HCT116 (cell line): ENCODE measurements at regions not wholly inside any gene's neighbourhood (a gene's known extent, or its start where the extent isn't known, plus 50 kb on each side); places are given as distances from the start of the nearest gene placed in this dataset.
A peak's percentile ranks its signal among the peaks of the same experiment; 100 is the strongest.

Experiments used
- ATAC-seq: fragments of 200-7000 bp; cut with Tn5 transposase; 2 replicates; pipeline ENCODE4 v1.9.1; 2020; ENCODE audit warnings: mild to moderate bottlenecking, moderate library complexity
- BruUV-seq: library from RNA; stranded (reverse); fragments of 400-500 nt; replicated peaks from 2 replicates; lab custom pipeline; 2021; lab: Mats Ljungman, UMichigan
- CTCF ChIA-PET: fragments of 300-600 bp; sonication (Branson Sonifier 250); formaldehyde crosslinking; loops from one replicate; lab custom pipeline; 2021; ENCODE audit warnings: antibody characterized with exemption; lab: Charles Lee
- POLR2A ChIA-PET: fragments of 300-600, 350-600 bp; sonication (Branson Sonifier 250); formaldehyde crosslinking; loops from one replicate; lab custom pipeline; 2021; ENCODE audit warnings: antibody characterized with exemption; lab: Charles Lee
- RAD21 ChIA-PET, 2 experiments: fragments of 300-600 bp; sonication (Branson Sonifier 250); formaldehyde crosslinking; loops; one replicate each; lab custom pipeline; 2023; ENCODE audit warnings: low total read pairs in 2 of 2; ENCODE audit not compliant: uncharacterized antibody in 2 of 2, unreplicated experiment in 2 of 2, low non-redundant PET in 1 of 2; lab: Charles Lee
- DNase-seq: peaks from one replicate; pipeline ENCODE4 v3.0.0-alpha.2; 2010; ENCODE audit warnings: low read depth, low spot score
- H2AFZ ChIP-seq: fragments of 200-600 bp; shearing (Covaris generic), sonication (generic); 2 replicates; pipeline ENCODE4 v1.6.1; 2017; ENCODE audit warnings: low read depth, mixed run types, mixed read lengths, antibody characterized with exemption, low read length; ENCODE audit not compliant: poor library complexity, severe bottlenecking
- H3K27ac ChIP-seq: 2 replicates; pipeline ENCODE4 v1.5.1; 2012; ENCODE audit warnings: low read depth, low read length
- H3K27me3 ChIP-seq: fragments of 200-600 bp; sonication (generic); 2 replicates; pipeline ENCODE4 v1.6.1; 2016; ENCODE audit warnings: mixed run types, low read length, mixed read lengths; ENCODE audit not compliant: insufficient read depth
- H3K36me3 ChIP-seq, 2 experiments: fragments of 200-500 bp in 1 of 2; fragments of 200-600 bp in 1 of 2; sonication (Bioruptor generic) in 1 of 2; sonication (generic) in 1 of 2; 2 replicates each; pipeline versions ENCODE4 v1.5.1 to v1.6.1; 2014 to 2016; ENCODE audit warnings: low read length in 2 of 2, inconsistent platforms in 1 of 2, mixed read lengths in 1 of 2, mixed run types in 1 of 2; ENCODE audit not compliant: insufficient read depth in 2 of 2, control insufficient read depth in 1 of 2
- H3K4me1 ChIP-seq, 2 experiments: fragments of 200-600 bp in 1 of 2; sonication (generic) in 1 of 2; 2 replicates each; pipeline versions ENCODE4 v1.5.1 to v1.6.1; 2012 to 2017; ENCODE audit warnings: low read length in 2 of 2, inconsistent platforms in 1 of 2, mild to moderate bottlenecking in 1 of 2, mixed read lengths in 1 of 2, mixed run types in 1 of 2, moderate library complexity in 1 of 2; ENCODE audit not compliant: insufficient read depth in 2 of 2, control insufficient read depth in 1 of 2
- H3K4me2 ChIP-seq: fragments of 200-600 bp; sonication (generic); 2 replicates; pipeline ENCODE4 v1.6.1; 2017; ENCODE audit warnings: mixed run types, low read length, mixed read lengths
- H3K4me3 ChIP-seq, 2 experiments: fragments of 200-600 bp in 1 of 2; sonication (generic) in 1 of 2; replicated peaks in 1 of 2; 2 replicates each; pipeline ENCODE4 v1.5.1; 2011 to 2016; ENCODE audit warnings: low read length in 2 of 2, control low read depth in 1 of 2, low read depth in 1 of 2, mild to moderate bottlenecking in 1 of 2, mixed read lengths in 1 of 2, mixed run types in 1 of 2
- H3K79me2 ChIP-seq: fragments of 200-600 bp; sonication (generic); 2 replicates; pipeline ENCODE4 v1.6.1; 2017; ENCODE audit warnings: mild to moderate bottlenecking, mixed run types, low read length, moderate library complexity, mixed read lengths; ENCODE audit not compliant: insufficient read depth
- H3K9ac ChIP-seq: fragments of 200-600 bp; sonication (generic); 2 replicates; pipeline ENCODE4 v1.6.1; 2016; ENCODE audit warnings: low read length, mixed read lengths
- H3K9me2 ChIP-seq: fragments of 200-600 bp; sonication (generic), shearing (Covaris generic); 2 replicates; pipeline ENCODE4 v1.6.1; 2017; ENCODE audit warnings: mixed run types, mild to moderate bottlenecking, moderate library complexity; ENCODE audit not compliant: insufficient read depth
- H3K9me3 ChIP-seq, 2 experiments: fragments of 200-500 bp in 1 of 2; fragments of 200-600 bp in 1 of 2; sonication (Bioruptor generic) in 1 of 2; sonication (generic) in 1 of 2; 2 replicates each; pipeline ENCODE4 v1.6.1; 2014 to 2017; ENCODE audit warnings: low read length in 2 of 2, mixed read lengths in 2 of 2, inconsistent platforms in 1 of 2, low read depth in 1 of 2, mild to moderate bottlenecking in 1 of 2, mixed run types in 1 of 2, moderate library complexity in 1 of 2; ENCODE audit not compliant: control insufficient read depth in 1 of 2, insufficient read depth in 1 of 2
- H4K20me1 ChIP-seq: fragments of 200-600 bp; sonication (generic), shearing (Covaris generic); 2 replicates; pipeline ENCODE4 v1.6.1; 2017; ENCODE audit warnings: mixed run types, mild to moderate bottlenecking, moderate library complexity; ENCODE audit not compliant: insufficient read depth
- ATF3 ChIP-seq: IDR thresholded peaks from 2 replicates; pipeline ENCODE4 v1.6.1; 2012
- CEBPB ChIP-seq: IDR thresholded peaks from 2 replicates; pipeline ENCODE4 v1.6.1; 2012; ENCODE audit warnings: low read depth
- CTCF ChIP-seq, 3 experiments: fragments of 200-600 bp in 1 of 3; sonication (generic) in 1 of 3; IDR thresholded peaks in 2 of 3; conservative IDR thresholded peaks in 1 of 3; 2 replicates each; pipeline ENCODE4 v1.5.1; 2012 to 2017; ENCODE audit warnings: low read depth in 2 of 3, low read length in 2 of 3, antibody characterized with exemption in 1 of 3, borderline replicate concordance in 1 of 3, control low read depth in 1 of 3, mild to moderate bottlenecking in 1 of 3, mixed read lengths in 1 of 3, mixed run types in 1 of 3, moderate library complexity in 1 of 3; ENCODE audit not compliant: insufficient read depth in 1 of 3
- ELF1 ChIP-seq: IDR thresholded peaks from 2 replicates; pipeline ENCODE4 v1.6.1; 2012; ENCODE audit warnings: low read depth, borderline replicate concordance
- JUND ChIP-seq: IDR thresholded peaks from 2 replicates; pipeline ENCODE4 v1.6.1; 2012
- MAX ChIP-seq: IDR thresholded peaks from 2 replicates; pipeline ENCODE4 v1.6.1; 2012
- POLR2A ChIP-seq: IDR thresholded peaks from 2 replicates; pipeline ENCODE4 v1.7.0; 2011; ENCODE audit warnings: borderline replicate concordance; ENCODE audit not compliant: insufficient read depth, insufficient read length; ENCODE audit errors: extremely low read depth
- RAD21 ChIP-seq: IDR thresholded peaks from 2 replicates; pipeline ENCODE4 v1.6.1; 2012; ENCODE audit warnings: low read depth, mild to moderate bottlenecking
- SIN3A ChIP-seq: IDR thresholded peaks from 2 replicates; pipeline ENCODE4 v1.6.1; 2012; ENCODE audit warnings: low read depth
- SRF ChIP-seq: IDR thresholded peaks from 2 replicates; pipeline ENCODE4 v1.6.1; 2012; ENCODE audit warnings: low read depth
- TCF7L2 ChIP-seq: IDR thresholded peaks from 2 replicates; pipeline ENCODE4 v1.7.0; 2011; ENCODE audit warnings: borderline replicate concordance, inconsistent platforms; ENCODE audit not compliant: insufficient read depth, insufficient read length; ENCODE audit errors: extremely low read depth
- YY1 ChIP-seq: IDR thresholded peaks from 2 replicates; pipeline ENCODE4 v1.6.1; 2011; ENCODE audit warnings: low read length, low read depth, moderate library complexity, mild to moderate bottlenecking; ENCODE audit not compliant: insufficient replicate concordance; ENCODE audit errors: extremely low read depth
- ZFX ChIP-seq: fragments of 450-650 bp; IDR thresholded peaks from 2 replicates; pipeline ENCODE4 v1.6.1; 2017
- intact Hi-C: fragments of 100-400 bp; cut with micrococcal nuclease; formaldehyde crosslinking; loops from 2 replicates; pipeline ENCODE4 v1.10.0; 2022
- TF ChIP-seq, protein P1 (sequence below): IDR thresholded peaks from 2 replicates; pipeline ENCODE4 v1.6.1; 2012; ENCODE audit warnings: low read depth

DNA sequence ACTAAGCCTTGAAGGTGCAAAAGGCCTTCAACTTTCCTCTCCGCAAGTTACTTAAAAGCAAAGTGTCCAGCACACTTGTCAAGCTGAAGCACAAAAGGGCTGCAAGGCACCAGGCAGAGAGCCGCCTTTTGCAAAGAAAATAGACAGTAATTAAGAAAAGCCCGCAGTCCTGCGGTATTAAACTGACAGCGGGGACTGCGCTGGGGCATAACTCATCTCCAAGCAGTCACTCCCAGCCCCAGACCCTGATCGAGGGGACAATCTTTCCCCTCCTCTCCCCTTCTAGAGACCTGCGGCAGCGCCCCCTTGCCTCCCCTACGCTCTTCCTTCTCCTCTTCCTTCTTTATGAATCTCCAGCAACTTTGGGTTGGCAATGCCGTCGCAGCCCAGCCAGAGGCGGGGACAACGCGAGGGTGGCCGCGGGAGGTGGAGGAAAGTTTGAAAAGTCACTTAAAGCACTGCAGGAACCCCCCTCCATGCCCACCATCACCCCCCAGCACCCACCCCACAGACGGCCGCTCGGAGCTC lies 200.9 kb upstream of the CAND1 start:
- no peaks in the 10 kb centered on the region for H3K9me2 ChIP-seq
- no peaks in the 10 kb centered on the region; the same call in 1 of the 2 replicates for H4K20me1 ChIP-seq
- H3K4me3 ChIP-seq, result no peak overlapping the region
- no TSS peak for BruUV-seq
- no peak overlapping the region for H2AFZ ChIP-seq
- H3K9ac ChIP-seq, result no peak overlapping the region
- H3K79me2 ChIP-seq, result no peaks in the 10 kb centered on the region
- ChIA-PET RAD21 (no interaction called here), POLR2A (no interaction called here), CTCF (no interaction called here)
- H3K36me3 ChIP-seq, result no peaks in the 10 kb centered on the region
- TF ChIP-seq CEBPB (no peak), POLR2A (no peak)
- H3K27me3 ChIP-seq, result peaks cover 35% of the 10 kb centered on the region
- H3K4me2 ChIP-seq, result peak overlapping the region; percentile 51
- no peaks in the 10 kb centered on the region for H3K9me3 ChIP-seq
- DNase-seq, result no peak
- intact Hi-C loops, result no loop called here
- no peak overlapping the region for H3K27ac ChIP-seq
- ATAC-seq, result no peak
- peaks cover 0 to 3% of the 10 kb centered on the region in 2 experiments; a peak in 2 of 4 replicates for H3K4me1 ChIP-seq

GRCh38 chr12:67068761-67069450 lies 200.3 kb upstream of the CAND1 start:
- Histone ChIP-seq H3K4me1 (peaks cover 0 to 3% of the 10 kb centered on the region in 2 experiments; a peak in 2 of 4 replicates), H3K9me3 (no peaks in the 10 kb centered on the region), H4K20me1 (no peaks in the 10 kb centered on the region), H3K36me3 (no peaks in the 10 kb centered on the region), H3K4me3 (peak overlapping the region; percentile 29 to 46), H2AFZ (no peak overlapping the region), H3K4me2 (peak overlapping the region; percentile 62), H3K27me3 (peaks cover 35% of the 10 kb centered on the region), H3K79me2 (no peaks in the 10 kb centered on the region), H3K9ac (no peak overlapping the region), H3K27ac (no peak overlapping the region), H3K9me2 (no peaks in the 10 kb centered on the region)
- peak; percentile 72 for ATAC-seq
- DNase-seq, result no peak
- RAD21 ChIA-PET, result no interaction called here
- intact Hi-C loops, result no loop called here
- POLR2A ChIA-PET, result no interaction called here
- CTCF ChIA-PET, result no interaction called here
- no TSS peak for BruUV-seq
- TF ChIP-seq SIN3A (no peak), POLR2A (no peak), ZFX (no peak), SRF (no peak), CTCF (IDR thresholded peaks at IDR 0.05 in 2 of 3, conservative IDR thresholded peaks at IDR 0.05 in 1 of 3; ENCODE audit: borderline replicate concordance in 1 of 3, insufficient read depth in 1 of 3, low read depth in 2 of 3, low read length in 2 of 3) (no peak), ELF1 (no peak), RAD21 (no peak), TCF7L2 (no peak), MAX (no peak), YY1 (no peak), ATF3 (no peak), JUND (no peak)
- TF ChIP-seq, protein P1, sequence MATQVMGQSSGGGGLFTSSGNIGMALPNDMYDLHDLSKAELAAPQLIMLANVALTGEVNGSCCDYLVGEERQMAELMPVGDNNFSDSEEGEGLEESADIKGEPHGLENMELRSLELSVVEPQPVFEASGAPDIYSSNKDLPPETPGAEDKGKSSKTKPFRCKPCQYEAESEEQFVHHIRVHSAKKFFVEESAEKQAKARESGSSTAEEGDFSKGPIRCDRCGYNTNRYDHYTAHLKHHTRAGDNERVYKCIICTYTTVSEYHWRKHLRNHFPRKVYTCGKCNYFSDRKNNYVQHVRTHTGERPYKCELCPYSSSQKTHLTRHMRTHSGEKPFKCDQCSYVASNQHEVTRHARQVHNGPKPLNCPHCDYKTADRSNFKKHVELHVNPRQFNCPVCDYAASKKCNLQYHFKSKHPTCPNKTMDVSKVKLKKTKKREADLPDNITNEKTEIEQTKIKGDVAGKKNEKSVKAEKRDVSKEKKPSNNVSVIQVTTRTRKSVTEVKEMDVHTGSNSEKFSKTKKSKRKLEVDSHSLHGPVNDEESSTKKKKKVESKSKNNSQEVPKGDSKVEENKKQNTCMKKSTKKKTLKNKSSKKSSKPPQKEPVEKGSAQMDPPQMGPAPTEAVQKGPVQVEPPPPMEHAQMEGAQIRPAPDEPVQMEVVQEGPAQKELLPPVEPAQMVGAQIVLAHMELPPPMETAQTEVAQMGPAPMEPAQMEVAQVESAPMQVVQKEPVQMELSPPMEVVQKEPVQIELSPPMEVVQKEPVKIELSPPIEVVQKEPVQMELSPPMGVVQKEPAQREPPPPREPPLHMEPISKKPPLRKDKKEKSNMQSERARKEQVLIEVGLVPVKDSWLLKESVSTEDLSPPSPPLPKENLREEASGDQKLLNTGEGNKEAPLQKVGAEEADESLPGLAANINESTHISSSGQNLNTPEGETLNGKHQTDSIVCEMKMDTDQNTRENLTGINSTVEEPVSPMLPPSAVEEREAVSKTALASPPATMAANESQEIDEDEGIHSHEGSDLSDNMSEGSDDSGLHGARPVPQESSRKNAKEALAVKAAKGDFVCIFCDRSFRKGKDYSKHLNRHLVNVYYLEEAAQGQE, result no peak
